Progenitor cell of endocrine pancreas (in vitro differentiated cells): ENCODE measurements at regions not wholly inside any gene's neighbourhood (a gene's known extent, or its start where the extent isn't known, plus 50 kb on each side); places are given as distances from the start of the nearest gene placed in this dataset.

Experiments
- DNase-seq: peaks from one replicate; pipeline ENCODE4 v3.0.0; 2021; ENCODE audit warnings: low spot score; ENCODE audit not compliant: unreplicated experiment
- H3K27ac Mint-ChIP-seq: 2 replicates; pipeline ENCODE4 v1.8.0; 2021; ENCODE audit warnings: mild to moderate bottlenecking, moderate library complexity, mixed read lengths
- H3K27me3 Mint-ChIP-seq: 2 replicates; pipeline ENCODE4 v1.8.0; 2021; ENCODE audit warnings: mixed read lengths
- H3K36me3 Mint-ChIP-seq: 2 replicates; pipeline ENCODE4 v1.8.0; 2022; ENCODE audit warnings: mixed read lengths; ENCODE audit not compliant: insufficient read depth
- H3K4me1 Mint-ChIP-seq: 2 replicates; pipeline ENCODE4 v1.8.0; 2021; ENCODE audit warnings: low read depth, mixed read lengths
- H3K4me3 Mint-ChIP-seq: 2 replicates; pipeline ENCODE4 v1.8.0; 2021; ENCODE audit warnings: low read depth, mild to moderate bottlenecking, moderate library complexity, mixed read lengths
- H3K9me3 Mint-ChIP-seq: 2 replicates; pipeline ENCODE4 v1.8.0; 2021; ENCODE audit warnings: low read depth, mixed read lengths
- TF ChIP-seq, protein P1 (sequence below): fragments of 200-600 bp; sonication (generic); IDR thresholded peaks from one replicate; pipeline ENCODE4 v1.5.0; 2021; ENCODE audit warnings: antibody characterized with exemption, mild to moderate bottlenecking; ENCODE audit not compliant: unreplicated experiment

DNA sequence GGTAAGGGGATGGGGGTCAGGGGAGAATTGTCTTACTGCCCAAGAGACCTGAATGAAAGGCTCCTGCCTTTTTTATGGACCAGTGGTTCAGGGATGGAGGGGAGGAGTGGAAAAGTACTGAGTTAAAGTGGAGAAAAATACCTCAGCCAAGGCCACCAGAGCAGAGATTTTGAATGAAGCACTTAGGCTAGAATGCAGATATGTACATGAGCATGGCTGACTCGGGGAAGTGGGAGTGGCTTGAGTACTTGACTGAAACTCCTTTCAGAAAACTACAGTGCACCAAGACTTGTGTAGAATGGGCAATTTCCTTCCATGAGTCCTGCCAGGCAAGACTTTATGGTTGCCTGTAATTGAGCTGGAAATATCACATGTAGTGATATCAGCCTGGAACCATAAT is 429.6 kb upstream of the LRRC7 start:
- Mint-ChIP-seq H3K36me3 (no peaks in the 10 kb centered on the region), H3K27me3 (no peaks in the 10 kb centered on the region), H3K9me3 (peaks cover 27% of the 10 kb centered on the region), H3K27ac (no peak overlapping the region), H3K4me1 (no peaks in the 10 kb centered on the region), H3K4me3 (no peak overlapping the region)
- TF ChIP-seq, protein P1, sequence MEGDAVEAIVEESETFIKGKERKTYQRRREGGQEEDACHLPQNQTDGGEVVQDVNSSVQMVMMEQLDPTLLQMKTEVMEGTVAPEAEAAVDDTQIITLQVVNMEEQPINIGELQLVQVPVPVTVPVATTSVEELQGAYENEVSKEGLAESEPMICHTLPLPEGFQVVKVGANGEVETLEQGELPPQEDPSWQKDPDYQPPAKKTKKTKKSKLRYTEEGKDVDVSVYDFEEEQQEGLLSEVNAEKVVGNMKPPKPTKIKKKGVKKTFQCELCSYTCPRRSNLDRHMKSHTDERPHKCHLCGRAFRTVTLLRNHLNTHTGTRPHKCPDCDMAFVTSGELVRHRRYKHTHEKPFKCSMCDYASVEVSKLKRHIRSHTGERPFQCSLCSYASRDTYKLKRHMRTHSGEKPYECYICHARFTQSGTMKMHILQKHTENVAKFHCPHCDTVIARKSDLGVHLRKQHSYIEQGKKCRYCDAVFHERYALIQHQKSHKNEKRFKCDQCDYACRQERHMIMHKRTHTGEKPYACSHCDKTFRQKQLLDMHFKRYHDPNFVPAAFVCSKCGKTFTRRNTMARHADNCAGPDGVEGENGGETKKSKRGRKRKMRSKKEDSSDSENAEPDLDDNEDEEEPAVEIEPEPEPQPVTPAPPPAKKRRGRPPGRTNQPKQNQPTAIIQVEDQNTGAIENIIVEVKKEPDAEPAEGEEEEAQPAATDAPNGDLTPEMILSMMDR = no peak
- no peak for DNase-seq

DNA sequence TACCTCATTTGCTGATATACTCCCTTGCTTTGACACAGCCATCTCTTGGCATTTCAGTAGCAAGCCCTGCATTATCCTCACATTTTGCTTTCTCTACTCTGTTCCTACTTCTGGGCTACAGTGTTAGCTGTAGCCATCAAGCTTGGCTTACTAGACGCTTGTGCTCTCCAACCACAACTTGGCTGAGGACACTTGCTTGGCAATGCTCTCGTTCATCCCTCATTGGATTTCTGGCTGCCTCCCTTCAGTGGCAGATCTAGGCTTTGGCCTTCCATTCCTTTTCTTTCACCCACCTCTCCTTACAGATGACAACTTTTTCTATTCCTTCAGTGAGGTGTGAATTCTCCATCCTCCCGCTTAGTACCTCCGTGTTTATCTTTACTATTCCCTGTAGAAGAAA is 428.7 kb upstream of the LRRC7 start:
- H3K27ac Mint-ChIP-seq = peak overlapping the region; percentile 33
- no peaks in the 10 kb centered on the region for H3K4me1 Mint-ChIP-seq
- H3K27me3 Mint-ChIP-seq = no peaks in the 10 kb centered on the region
- no peak for DNase-seq
- no peaks in the 10 kb centered on the region for H3K36me3 Mint-ChIP-seq
- peaks cover 27% of the 10 kb centered on the region for H3K9me3 Mint-ChIP-seq
- no peak overlapping the region for H3K4me3 Mint-ChIP-seq
- TF ChIP-seq, protein P1 = no peak

DNA sequence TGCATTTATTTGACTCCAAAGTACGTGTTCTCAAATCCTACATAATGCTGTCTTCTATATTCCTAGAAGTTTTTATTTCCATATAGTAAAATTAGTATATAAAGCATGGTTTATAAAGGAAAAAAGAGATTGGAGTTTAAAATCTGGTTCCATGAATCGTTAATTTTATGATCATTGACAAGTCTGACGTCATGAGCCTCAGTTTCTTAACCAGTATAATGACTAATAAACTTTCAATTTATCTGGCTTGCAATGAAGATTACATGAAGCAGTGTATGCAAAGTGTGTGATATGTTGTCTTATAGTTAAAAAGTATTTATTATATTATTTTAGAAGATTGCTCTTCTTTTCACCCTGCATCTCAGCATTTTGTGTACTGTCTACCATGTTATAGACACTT is 421.4 kb upstream of the LRRC7 start:
- TF ChIP-seq, protein P1 = no peak
- Mint-ChIP-seq H3K9me3 (peaks cover 4% of the 10 kb centered on the region), H3K27me3 (no peaks in the 10 kb centered on the region), H3K4me3 (no peak overlapping the region), H3K4me1 (peaks cover 1% of the 10 kb centered on the region), H3K27ac (no peak overlapping the region), H3K36me3 (no peaks in the 10 kb centered on the region)
- no peak for DNase-seq

DNA sequence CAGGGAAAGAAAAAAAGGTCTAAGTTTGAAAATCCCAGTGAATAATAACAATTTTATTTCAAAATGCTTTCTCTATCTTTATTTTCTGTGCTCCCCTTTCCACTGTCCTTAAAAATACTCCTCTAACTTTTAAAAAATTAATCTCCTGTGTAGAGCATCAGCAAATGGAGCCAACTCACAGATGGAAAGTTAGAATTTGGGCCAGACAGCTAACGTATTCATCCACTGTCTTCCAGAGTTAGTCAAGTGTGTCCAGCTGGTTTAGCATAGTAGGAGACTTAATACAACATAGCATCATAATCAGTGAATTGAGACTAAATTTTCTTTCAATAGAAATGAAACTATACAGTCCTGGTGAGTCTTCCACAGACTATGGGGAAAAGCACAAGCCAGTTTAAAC is 419.0 kb upstream of the LRRC7 start:
- no peak overlapping the region for H3K27ac Mint-ChIP-seq
- TF ChIP-seq, protein P1 = no peak
- H3K36me3 Mint-ChIP-seq = peaks cover 1% of the 10 kb centered on the region
- no peak overlapping the region for H3K4me3 Mint-ChIP-seq
- no peak for DNase-seq
- H3K27me3 Mint-ChIP-seq = no peaks in the 10 kb centered on the region
- peaks cover 13% of the 10 kb centered on the region for H3K9me3 Mint-ChIP-seq
- H3K4me1 Mint-ChIP-seq = peaks cover 1% of the 10 kb centered on the region

DNA sequence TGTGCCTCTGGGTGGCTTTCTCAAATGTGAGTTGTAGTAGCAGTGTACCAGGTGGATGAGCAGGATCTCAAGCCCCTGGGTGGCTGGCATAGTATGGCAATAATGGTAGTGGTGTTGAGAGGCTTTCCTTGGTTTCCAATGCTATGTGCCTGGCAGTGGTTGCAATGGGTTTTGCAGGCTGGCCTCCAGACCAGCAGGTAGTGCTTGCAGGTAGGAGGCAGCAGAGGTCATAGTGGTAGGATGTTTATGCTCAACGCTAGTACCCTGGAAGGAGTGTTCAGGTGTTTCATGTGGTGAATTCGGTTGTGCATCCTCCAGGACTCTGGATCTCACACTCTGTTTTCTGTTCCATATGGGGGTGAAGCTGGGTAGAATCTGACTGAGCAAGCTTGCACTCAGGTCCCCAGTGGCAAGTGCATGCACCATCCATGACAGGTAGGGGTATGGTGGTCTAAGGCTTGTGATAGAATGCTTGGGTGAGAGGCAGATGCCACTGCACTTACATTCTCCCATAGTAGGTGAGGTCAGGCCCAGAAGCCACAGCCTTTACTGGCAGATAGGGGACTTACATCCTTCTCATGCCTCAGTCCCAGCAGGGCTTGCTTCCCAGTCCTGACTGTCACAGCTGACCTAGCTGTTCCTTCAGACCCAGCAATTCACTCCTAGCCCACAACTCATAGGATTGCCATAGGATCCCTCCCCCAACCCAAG is 410.5 kb upstream of the LRRC7 start:
- no peak for DNase-seq
- Mint-ChIP-seq H3K4me1 (no peaks in the 10 kb centered on the region), H3K36me3 (peaks cover 1% of the 10 kb centered on the region), H3K27me3 (no peaks in the 10 kb centered on the region), H3K4me3 (no peak overlapping the region), H3K9me3 (peaks cover 15% of the 10 kb centered on the region), H3K27ac (no peak overlapping the region)
- TF ChIP-seq, protein P1 = no peak
